Esophagus muscularis mucosa (tissue), 3 donors: ENCODE measurements at regions not wholly inside any gene's neighbourhood (a gene's known extent, or its start where the extent isn't known, plus 50 kb on each side); places are given as distances from the start of the nearest gene placed in this dataset.

Experiments
- POLR2A ChIP-seq: fragments of 450-650 bp; IDR thresholded peaks from one replicate; pipeline ENCODE4 v1.6.1; 2017; ENCODE audit warnings: antibody characterized with exemption, moderate library complexity, mild to moderate bottlenecking, low read depth
- TF ChIP-seq, protein P1 (sequence below), 3 experiments: fragments of 200-600 bp in 2 of 3; fragments of 450-650 bp in 1 of 3; sonication (generic) in 2 of 3; IDR thresholded peaks; one replicate each; pipeline ENCODE4 v1.5.1; 2017 to 2019; ENCODE audit warnings: antibody characterized with exemption in 3 of 3, mild to moderate bottlenecking in 2 of 3, moderate library complexity in 1 of 3

DNA sequence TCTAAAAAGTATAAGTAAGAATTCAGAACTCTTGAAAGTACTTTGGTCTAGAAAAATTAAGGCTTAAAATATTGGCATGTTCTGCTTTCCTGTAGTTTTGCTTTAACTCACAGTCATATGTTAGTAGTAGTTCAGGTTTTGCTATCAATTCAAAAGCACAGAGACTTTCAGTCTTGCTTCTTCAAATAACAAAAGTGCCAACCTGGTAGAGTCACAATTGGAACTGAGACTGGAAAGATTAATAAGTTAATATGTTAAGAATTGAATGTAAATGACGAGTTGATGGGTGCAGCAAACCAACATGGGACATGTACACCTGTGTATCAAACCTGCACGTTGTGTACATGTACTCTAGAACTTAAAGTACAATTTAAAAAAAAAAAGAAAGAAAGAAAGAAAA, 822.3 kb downstream of the MTRR start:
- TF ChIP-seq, protein P1, sequence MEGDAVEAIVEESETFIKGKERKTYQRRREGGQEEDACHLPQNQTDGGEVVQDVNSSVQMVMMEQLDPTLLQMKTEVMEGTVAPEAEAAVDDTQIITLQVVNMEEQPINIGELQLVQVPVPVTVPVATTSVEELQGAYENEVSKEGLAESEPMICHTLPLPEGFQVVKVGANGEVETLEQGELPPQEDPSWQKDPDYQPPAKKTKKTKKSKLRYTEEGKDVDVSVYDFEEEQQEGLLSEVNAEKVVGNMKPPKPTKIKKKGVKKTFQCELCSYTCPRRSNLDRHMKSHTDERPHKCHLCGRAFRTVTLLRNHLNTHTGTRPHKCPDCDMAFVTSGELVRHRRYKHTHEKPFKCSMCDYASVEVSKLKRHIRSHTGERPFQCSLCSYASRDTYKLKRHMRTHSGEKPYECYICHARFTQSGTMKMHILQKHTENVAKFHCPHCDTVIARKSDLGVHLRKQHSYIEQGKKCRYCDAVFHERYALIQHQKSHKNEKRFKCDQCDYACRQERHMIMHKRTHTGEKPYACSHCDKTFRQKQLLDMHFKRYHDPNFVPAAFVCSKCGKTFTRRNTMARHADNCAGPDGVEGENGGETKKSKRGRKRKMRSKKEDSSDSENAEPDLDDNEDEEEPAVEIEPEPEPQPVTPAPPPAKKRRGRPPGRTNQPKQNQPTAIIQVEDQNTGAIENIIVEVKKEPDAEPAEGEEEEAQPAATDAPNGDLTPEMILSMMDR (IDR thresholded peaks at IDR 0.05), result no peak
- no peak for TF ChIP-seq POLR2A
